Right renal cortex interstitium (tissue), 3 donors: ENCODE measurements at regions not wholly inside any gene's neighbourhood (a gene's known extent, or its start where the extent isn't known, plus 50 kb on each side); places are given as distances from the start of the nearest gene placed in this dataset.

ENCODE experiments used
- DNase-seq, 3 donors: peaks; one replicate each; pipeline ENCODE4 v3.0.0-alpha.2; 2013; ENCODE audit warnings: low read depth in 3 of 3, low spot score in 2 of 3

DNA sequence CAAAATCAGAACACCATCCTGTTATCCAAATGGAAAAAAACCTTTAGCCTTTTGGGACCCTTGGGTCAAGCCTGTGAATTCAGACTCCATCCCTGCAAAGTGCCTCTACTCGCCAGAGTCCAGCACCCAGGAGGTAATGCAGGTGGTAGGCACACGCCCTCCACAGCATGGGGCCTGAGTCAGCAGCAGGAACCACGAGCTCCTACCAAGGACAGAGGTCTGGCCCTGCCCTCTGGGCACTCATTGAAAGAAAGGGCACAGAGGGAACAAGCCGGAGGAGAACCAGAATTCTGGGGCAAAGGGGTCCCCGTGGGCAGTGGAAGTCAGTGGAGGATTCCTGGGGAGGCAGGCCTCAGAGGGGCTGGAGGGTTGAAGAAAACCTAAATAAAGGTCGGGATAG, 438.1 kb downstream of the NPHP4 start:
- no peak for DNase-seq

DNA sequence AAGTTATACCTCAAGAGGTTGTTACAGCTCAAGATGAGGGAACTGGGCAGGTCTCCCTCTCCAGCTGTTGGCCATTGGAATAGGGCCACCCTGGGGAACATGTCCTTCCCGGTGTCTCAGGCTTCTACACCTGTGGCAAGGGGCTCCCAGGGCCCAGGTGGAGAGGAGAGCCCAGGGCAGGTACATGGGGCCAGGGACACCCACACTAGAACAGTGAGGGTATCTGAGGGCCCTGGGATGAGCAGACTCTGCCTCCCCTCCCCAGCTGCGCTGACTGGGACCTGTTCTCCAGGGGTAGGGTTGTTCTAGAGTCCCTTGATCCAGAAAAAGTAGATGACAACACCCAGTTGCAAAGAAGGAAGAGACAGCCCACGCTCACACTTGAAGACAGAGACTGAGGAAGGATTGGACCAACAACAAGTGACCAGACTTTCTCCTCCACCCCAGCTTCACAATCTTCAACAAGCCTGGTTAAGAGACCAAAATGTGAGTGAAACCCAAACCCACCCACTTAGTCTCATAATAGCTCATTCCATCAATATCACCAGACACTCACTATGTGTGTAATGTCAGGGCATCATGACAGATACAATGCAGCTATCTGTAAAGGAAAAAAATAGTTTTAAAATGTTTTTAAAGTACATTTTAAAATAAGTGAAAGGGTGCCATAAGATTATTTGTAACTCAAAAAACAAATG, 439.3 kb downstream of the NPHP4 start:
- DNase-seq: no peak

DNA sequence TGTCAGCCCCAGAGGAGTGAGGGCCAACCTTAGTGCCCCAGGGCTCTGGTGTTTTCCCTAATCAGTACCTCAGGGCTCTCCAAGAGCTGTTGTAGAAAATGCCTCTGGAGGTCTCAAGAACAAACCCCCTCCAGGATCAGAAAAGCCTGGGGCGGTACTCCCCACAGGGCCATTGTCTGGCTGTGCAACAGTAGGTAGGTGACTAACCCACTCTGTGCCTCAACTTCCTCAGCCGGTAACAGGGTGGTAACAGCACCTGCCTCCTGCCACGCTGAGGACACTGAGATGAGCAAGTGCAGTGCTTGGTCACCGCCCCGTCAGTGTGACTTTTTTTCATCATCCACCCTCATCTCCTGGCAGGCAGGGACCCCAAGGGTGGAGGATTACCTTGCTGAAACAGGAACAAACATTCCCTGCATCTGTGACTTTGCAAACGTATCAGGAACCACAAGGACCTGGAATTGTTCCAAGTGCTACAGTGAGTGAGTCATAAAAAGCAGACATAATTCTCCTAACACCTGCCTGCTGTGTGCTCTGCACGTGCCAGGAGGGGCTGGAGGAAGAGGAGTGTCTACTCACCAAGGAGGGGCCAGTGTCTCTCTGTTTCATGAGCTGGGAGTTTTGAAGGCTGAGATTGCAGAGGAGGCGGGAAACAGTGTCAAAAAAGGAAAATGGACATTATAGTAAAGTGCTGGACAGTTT, 440.8 kb downstream of the NPHP4 start:
- DNase-seq: no peak

DNA sequence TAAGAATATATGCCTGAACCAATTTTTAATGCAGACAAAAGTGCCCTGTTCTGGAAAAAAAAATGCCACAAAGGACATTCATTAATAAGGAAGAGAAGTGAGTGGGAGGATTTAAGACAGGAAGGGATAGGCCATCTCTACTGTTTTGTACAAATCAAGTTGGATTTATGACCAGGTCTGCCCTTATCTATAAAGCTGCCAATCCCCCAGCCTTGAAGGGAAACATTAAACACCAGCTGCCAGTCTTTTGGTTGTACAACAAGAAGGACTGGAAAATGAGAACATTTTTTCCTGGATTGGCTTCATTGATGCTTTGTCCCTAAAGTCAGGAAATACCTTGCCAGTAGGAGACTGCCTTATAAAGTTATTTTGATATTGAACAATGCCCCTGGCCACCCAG, 444.0 kb downstream of the NPHP4 start:
- no peak for DNase-seq

DNA sequence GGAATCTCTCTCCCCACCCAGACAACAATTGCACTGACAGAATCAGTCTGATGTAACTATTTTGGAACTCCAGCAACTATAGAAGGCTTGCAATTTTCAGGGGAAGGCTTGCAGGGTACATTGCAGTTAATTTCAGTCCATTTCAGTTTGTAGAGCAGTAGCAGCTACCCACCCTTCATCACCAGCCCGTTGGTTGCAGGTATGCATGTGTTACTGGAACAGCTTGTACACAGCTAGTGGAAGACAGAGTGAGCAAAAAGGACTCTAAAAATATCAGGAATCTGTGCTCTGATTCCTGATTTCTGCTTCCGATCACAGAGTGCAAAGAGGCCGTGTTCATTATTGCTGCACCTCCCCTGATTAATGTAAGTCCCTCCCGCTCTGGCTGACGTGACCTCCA, 449.0 kb downstream of the NPHP4 start:
- DNase-seq: no peak

DNA sequence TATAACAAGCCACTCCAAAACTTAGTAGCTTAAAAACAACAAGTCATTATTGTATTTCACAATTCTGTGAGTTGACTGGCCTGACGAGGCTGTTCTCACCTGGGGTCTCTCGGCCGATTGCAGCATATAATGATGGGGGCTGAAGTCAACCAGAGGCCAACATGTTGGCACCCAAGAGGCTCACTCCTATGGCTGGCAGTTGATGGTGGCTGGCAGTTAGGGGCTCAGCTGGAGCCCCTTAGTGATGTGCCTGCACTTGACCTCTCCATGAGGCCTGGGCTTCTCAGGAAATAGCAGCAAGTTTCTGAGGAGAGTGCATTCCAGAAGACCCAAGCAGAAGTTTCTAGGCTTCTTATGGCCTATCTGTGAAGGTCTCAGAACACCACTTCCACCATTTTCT, 459.4 kb downstream of the NPHP4 start:
- no peak for DNase-seq

DNA sequence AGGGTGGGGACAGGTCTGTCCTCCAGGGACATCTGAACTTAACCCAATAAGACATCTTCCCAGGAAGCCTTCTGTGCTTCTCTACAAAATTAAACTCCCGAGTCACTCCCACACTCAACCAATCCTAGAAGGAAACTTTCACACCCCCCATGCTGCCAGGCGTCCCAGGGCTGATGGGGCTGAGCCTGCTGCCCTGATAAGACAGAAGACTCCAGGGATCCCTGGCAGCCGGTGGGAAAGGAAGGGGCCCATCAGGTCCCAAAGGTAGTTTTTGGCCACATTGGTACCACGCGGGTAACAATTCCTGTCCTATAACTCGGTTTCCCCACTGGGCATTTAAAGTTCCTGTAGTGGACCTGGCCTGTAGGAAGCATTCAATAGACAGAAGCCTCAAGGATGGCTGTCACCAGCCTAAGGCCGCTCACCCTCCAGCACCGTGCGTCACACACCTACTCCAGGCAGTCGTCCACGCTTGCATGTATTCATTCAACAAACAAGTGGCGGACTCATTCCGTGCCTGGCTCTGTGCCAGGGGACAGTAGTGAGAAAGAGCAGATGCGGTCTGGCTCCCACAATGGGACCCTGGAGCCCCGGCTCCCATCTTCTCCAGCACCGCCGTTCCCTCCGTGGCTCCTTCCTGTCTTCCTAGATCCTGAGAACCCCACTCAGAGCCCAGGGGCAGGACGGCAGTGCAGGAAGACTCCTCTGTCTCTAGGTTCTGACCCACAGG, 465.2 kb downstream of the NPHP4 start:
- no peak for DNase-seq

DNA sequence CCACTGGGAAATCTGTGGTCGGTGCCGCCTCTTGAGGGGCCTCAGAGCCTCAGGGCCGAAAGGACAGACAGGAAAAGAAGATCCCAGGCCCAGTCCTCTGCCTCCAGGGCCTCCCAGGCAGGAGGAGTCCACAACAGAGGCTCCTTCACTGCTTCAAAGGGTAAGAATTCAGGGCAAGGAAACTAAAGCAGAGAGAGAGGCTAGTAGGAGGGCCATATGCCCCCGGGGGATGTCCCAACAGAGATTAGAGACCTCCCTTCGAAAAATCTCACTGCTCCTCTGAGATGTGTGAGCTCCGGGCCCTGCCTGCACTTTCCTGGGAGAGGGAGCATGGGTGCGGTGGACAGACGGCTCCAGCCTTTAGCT, 465.9 kb downstream of the NPHP4 start:
- DNase-seq: no peak

DNA sequence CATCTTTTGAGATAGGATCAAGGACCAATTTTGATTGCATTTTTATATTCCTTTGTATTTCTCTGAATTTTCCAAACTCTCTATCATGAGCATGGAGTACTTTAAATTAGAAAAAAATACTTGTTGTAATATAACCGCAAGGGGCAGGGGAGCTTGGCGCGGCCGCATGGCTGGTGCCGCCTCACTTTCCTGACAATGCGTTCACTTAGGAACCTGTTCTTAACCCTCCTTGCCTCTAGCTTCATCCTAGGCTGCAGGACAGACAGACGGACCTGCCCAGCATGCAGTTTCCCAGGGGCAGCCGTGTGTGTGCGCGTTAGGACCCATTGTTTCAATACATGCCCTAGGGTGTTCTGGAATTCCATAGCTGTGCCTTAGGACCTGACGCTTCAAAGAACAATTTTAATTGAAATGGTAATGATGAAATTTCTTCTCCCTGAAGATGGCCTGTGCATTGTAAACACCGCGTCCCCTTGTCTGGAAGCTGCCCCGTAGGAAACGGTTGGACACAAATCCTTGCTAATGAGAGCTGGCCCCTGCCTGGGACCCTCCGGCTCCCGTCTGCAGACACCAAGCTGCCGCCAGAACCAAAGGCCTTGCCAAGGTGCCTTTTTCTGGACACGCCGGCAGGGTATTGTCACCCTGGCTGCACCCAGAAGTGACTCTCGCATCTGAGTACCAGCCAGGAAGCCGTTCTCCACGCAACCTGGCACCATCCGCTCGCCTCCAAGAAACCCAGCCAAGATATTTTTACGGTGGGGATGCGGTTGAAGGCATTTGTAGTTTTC, 466.4 kb downstream of the NPHP4 start:
- no peak for DNase-seq

DNA sequence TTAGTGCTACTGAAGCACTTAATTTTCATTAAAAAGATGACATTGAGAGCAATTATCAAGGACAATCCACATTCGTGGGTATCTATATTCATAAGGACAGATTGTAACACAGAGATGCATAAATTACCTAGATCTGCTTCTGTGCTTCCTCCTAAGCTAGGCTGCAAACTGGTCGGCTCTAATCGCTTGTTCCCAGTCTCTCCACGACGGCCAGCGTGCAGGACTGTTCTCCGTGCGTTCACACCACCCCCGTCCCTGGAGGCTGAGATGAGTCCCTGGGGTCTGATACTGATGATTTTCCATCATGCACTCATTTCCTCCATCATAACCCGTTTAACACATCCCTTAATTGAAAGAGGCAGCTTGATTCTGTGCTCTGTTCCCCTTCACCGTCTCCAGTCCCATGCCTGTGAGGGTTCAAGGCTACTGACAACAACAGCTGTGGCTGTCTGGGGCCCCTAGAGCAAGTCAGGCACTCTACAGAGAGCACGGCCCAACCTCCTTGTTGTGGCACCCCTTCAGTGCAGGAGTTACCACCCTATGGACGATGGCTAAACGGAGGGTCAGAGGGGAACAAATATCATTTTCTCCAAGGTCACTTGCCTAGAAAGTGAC, 469.6 kb downstream of the NPHP4 start:
- no peak for DNase-seq

DNA sequence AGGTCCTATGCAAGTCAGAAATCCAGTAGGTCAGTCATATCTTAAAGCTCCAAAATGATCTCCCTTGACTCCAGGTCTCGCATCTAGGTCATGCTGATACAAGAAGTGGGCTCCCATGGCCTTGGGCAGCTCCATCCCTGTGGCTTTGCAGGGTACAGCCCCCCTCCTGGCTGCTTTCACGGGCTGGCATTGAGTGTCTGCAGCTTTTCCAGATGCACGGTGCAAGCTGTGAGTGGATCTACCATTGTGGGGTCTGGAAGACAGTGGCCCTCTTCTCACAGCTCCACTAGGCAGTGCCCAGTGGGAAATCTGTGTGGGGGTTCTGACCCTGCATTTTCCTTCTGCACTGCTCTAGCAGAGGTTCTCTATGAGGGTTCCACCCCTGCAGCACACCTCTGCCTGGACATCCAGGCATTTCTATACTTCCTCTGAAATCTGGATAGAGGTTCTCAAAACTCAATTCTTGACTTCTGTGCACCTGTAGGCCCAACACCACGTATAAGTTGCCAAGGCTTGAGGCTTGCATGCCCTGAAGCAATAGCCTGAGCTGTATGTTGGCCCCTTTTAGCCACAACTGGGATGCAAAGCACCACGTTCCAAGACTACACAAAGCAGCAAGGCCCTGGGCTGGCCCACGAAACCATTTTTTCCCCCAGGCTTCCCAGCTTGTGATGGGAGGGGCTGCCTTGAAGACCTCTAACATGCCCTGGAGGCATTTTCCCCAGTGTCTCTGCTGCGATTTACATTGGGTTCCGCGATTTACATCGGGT, 472.7 kb downstream of the NPHP4 start:
- no peak for DNase-seq

DNA sequence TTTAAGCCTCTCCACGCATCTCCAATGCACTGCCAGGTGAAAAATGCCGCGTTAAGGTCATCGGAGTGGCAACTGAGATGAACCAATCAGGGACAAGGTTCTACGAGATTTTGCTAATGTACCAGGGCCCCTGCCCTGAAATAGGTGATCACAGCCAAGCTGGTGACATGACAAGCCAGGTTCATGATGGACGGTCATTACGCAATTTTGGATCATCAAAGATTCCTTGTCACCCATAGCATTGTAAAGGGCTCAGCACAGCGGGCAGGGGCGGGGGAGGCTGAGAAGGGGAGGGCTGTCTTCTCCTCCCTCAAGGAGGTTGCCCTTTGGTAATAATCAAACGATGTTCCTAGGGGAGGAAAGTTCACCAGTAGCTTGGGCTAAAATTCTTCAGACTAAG, 475.5 kb downstream of the NPHP4 start:
- DNase-seq: no peak

DNA sequence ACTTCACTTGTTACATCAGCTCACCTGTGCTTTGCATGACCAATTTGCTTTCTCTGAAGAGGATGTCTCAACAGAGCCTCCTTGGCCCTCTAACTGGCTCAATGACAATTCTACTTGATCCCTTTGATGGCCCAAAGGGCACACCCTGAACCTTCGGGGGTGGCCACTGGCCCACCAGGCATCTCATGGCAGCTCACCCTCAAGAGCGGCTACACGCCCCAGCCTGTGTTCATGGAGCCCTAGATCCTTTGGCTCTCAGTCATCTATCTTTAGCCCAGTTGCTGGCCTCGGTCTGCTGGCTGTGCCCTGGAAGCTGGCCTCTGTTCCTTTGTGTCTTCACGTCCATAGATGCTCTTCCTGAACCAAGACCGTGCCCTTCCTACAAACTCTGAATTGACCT, 476.7 kb downstream of the NPHP4 start:
- DNase-seq: no peak

DNA sequence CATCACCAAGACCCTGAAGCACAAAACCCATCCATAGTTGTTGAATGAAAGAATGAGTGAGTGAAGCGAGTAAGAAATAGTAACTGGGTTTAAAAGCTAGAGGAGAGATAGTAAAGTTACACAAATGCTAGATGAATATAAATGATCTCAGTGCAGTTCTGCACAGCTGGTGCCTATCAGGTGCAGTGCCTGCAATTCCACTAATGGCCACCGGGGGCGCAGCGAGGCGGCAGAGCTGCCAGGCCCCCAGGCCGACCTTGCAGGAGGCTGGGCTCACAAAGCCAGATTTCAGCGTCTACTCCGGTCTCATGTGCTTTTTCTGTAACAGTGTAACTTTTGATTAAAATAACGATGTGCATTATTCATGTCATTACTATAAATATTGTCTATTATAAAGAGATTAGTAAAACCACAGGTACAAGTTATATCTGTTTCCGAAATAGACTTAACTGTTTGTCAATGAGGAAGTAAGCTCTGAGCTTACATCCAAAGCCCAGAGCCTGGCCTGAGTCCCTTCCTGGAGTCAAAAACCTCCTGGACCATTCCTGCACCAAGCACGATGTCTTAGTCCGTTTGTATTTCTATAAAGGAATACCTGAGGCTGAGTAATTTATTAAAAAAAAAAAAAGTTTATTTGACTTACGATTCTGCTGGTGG, 477.6 kb downstream of the NPHP4 start:
- DNase-seq: peak; percentile 20 to 39 (median 32)

DNA sequence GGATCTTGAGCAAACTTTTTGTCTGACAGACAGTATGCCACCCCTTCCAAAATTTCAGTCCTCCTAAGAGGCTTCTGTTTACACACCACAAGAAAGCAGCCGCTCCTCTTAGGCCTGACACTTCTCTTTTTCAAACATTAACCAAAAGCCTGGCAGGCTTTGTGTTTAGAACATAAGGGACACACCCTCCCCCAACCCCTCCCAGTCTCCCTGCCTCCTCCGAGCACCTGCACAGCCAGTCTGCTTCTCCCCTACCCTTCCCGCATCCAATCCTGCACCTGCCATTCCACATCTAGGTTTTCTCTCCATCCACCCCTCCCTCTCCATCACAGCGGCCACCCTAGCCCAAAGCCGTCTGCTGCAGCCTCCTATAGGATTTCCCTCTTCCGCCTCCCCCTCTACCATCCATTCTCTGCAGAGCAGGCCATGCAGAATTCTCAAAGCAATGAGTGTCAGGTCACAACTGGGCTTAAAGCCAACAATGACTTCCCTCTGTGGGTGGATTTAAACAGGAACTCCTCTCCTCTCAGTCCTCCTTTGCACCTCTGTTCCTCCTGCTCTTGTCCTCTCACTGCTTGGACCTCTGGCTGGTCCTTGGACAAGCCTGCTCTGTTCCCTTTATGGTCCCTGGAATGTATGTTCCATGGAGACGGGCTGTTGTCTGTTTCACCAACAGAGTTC, 478.2 kb downstream of the NPHP4 start:
- DNase-seq: peak; percentile 14 to 41 (median 27)

DNA sequence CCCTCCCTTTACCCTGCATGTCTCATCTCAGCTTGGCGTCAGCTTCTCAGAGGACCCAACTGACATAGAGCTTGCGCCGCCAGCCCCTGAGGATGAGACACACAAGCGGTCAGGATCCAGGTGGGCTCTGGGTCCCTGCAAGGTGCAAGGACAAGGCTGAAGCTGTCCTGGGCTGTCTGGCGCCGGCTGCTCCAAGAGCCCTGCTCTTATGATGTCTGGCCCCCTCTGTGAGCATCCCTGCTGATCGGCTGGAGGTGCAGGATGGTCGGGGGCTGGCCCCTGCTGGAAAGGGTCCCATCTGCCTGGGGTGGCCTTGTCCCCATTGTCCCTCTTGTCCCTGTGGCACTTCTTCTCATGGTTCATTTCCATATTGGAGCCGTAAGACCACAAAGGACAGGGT, 479.0 kb downstream of the NPHP4 start:
- DNase-seq: no peak

DNA sequence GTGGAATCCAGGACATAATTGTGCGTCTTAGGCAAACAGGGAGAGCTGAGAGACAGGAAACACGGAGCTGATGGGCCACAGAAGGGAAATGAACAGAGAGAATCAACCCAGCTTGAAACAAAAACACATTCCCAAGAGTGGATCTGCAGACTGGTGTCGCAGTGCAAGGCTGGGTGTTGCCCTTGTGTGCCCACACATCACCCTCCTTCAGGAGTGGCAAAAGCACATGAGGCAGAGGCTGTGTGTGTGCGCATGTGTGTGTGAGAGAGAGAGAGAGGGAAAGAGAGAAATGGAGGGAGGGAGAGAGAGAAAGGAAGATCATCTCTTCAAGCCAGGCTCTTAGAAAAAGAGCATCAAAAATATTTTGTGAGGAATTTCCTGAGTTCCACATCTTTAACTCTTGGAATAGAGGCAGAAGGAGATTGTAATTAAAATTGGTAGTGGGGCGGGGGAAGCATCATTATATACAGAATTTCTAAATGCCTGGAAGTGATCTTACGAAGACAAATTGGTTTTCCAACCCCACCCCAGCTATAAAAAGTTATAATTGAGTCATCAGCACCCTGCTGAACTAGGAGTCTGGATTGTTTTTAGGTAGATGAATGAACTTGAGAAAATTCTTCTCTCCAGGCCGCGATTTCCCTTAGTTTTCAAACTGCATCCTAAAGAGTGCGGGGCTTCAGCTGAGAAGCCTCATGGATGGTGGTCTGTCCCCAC, 480.7 kb downstream of the NPHP4 start:
- no peak for DNase-seq
